Islet of Langerhans (tissue), 1 donor: ENCODE measurements at regions not wholly inside any gene's neighbourhood (a gene's known extent, or its start where the extent isn't known, plus 50 kb on each side); places are given as distances from the start of the nearest gene placed in this dataset.

Experiments used
- FAIRE-seq: peaks from one replicate; lab custom pipeline; 2011; peaks lifted over from hg19 to GRCh38; lab: Jason Lieb, UNC

- no peak for FAIRE-seq
Observed at GRCh38 chr5:109945097-109945678, 255.5 kb downstream of the MAN2A1 start.

- FAIRE-seq, result no peak
Observed at GRCh38 chr5:109945723-109946480, 256.2 kb downstream of the MAN2A1 start.

GRCh38 chr5:109946610-109947009, 256.9 kb downstream of the MAN2A1 start:
- no peak for FAIRE-seq

- no peak for FAIRE-seq
Observed at GRCh38 chr5:109947667-109948066, 257.9 kb downstream of the MAN2A1 start.

GRCh38 chr5:109950634-109951033, 260.9 kb downstream of the MAN2A1 start:
- FAIRE-seq, result no peak

- FAIRE-seq, result no peak
Observed at GRCh38 chr5:109951348-109951747, 261.6 kb downstream of the MAN2A1 start.

GRCh38 chr5:109951758-109952157, 262.0 kb downstream of the MAN2A1 start:
- no peak for FAIRE-seq

- FAIRE-seq, result no peak
Observed at GRCh38 chr5:109953761-109954160, 264.0 kb downstream of the MAN2A1 start.

- FAIRE-seq, result no peak
Observed at GRCh38 chr5:109956884-109957283, 267.2 kb downstream of the MAN2A1 start.

GRCh38 chr5:109958082-109958481, 268.4 kb downstream of the MAN2A1 start:
- FAIRE-seq, result no peak

GRCh38 chr5:109959652-109960051, 269.9 kb downstream of the MAN2A1 start:
- no peak for FAIRE-seq

GRCh38 chr5:109961751-109962150, 272.0 kb downstream of the MAN2A1 start:
- FAIRE-seq, result no peak

- FAIRE-seq, result no peak
Observed at GRCh38 chr5:109962882-109963603, 273.3 kb downstream of the MAN2A1 start.

GRCh38 chr5:109964136-109964535, 274.4 kb downstream of the MAN2A1 start:
- no peak for FAIRE-seq

GRCh38 chr5:109965634-109966033, 275.9 kb downstream of the MAN2A1 start:
- no peak for FAIRE-seq

GRCh38 chr5:109971968-109972367, 282.2 kb downstream of the MAN2A1 start:
- no peak for FAIRE-seq

GRCh38 chr5:109981979-109982378, 292.3 kb downstream of the MAN2A1 start:
- FAIRE-seq, result no peak

GRCh38 chr5:109982966-109983534, 293.3 kb downstream of the MAN2A1 start:
- no peak for FAIRE-seq

- FAIRE-seq, result no peak
Observed at GRCh38 chr5:109986726-109987125, 297.0 kb downstream of the MAN2A1 start.

GRCh38 chr5:109987355-109987754, 297.6 kb downstream of the MAN2A1 start:
- no peak for FAIRE-seq

- FAIRE-seq, result peak; percentile 41
Observed at GRCh38 chr5:109987970-109988369, 298.2 kb downstream of the MAN2A1 start.

- no peak for FAIRE-seq
Observed at GRCh38 chr5:109989161-109989560, 299.4 kb downstream of the MAN2A1 start.
